Midbrain (tissue), 1 donor: ENCODE measurements at regions not wholly inside any gene's neighbourhood (a gene's known extent, or its start where the extent isn't known, plus 50 kb on each side); places are given as distances from the start of the nearest gene placed in this dataset.
"Not testable (repeated sequence)": the region's sequence is repeated elsewhere in the genome, so short reads cannot be mapped to it uniquely, and the experiment has no call there.

ENCODE experiments used
- DNase-seq: peaks from one replicate; lab custom pipeline; 2025; lab: John Stamatoyannopoulos, UW

DNA sequence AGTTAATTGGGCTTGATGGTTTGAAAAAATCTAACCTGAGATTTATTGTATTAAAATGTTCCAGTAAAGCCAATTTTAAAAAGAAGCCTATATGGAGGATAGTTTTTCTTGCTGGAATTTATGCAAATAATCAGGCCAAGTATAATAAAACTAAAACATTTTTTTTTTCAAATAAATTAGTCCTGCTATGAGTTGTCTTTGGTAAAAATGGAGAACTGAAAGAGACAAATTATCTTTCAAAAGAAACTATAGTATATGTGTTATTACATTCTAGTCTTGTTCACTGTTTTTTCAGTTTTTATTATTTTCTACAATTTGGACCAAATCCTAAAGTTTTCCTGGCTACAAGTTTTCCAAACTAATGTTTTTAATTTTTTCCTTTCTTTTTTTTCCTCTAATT lies 468.9 kb downstream of the UQCRFS1 start:
- DNase-seq = no peak

GRCh38 chr19:28737021-28737895 lies 475.7 kb downstream of the UQCRFS1 start:
- peak; percentile 70 for DNase-seq

DNA sequence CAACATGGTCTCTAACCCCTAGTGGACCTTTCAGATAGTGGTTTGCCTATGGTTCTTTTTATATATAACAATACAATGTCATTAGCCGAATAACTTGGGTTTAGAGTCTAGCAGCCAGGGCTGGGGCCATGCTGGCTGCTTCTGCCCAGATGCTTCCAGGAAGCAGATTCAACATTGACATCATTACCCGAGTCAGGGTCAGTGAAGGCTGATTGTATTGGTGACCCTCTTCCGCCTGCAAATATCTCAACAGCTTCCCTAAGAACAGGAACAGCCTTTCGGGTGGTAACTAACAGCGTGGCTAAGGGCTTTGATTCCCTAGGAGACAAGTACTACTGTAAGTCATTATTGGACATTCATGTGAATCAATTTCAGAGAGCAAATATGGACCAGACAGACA lies 476.4 kb downstream of the UQCRFS1 start:
- no peak for DNase-seq

GRCh38 chr19:28731577-28731976 lies 481.4 kb downstream of the UQCRFS1 start:
- DNase-seq = no peak

DNA sequence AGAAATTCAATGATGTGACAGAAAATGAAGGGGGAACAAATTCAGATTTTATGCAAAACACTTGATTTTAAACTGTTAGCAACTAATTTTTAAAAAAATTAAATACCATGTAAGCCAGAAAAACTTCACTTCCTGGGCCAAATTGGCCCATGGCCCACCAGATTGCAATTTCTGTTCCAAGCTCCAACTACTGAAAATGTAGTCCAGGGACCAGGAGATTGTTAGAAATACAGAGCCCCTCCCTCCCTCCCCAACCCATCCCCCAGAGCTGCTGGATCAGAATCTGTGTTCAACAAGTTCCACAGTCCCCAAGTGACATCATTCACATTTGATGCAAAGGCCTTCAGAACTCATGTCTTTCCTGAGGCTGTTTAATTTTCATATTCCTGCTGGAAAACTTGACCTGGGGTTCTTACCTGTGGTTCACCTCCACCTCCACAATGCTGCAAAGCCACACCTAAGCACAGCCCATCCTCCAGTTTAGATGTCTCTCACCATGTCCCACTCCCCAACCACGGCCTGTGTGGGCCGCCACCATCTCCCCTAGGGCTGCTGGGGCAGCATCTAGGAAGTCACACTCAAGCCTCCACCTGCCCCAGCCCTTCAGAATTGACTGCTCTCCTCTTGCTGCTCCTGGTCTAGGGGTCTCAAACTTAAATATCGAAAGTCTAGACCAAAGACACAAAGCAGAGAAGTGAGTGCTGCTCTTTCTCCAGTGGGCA lies 482.0 kb downstream of the UQCRFS1 start:
- no peak for DNase-seq

DNA sequence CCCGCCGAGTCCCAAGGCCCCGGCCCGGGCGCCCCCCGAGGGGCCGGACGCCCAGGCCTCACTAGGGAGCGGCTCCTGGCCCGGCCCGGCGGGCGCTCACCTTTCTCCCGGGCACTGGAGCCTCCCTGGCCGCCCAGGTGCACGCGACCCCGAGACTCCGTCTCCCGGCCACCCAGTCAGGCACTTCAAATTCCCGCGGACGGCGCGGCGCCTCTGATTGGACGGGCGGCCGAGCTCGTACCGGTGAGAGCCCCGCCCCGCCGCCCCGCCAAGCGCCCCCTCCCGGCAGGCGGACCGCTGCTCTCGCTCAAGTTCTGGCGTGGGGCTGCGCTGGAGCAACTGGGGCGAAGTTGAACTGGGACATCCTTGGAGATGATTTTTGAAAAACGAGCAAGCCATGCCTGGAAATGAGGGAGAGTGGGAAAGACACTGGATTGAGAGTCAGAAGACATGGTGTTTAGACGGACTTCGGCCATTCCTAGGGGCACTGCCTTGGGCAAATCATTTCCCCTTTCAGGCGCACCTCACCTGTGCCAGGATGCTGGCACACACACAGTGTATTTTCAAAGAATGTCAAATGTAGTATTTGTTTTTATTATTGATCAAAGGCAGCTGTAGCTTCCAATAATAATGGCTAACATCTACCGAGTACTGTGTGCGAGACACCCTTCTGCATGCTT lies 485.3 kb downstream of the UQCRFS1 start:
- DNase-seq = no peak

DNA sequence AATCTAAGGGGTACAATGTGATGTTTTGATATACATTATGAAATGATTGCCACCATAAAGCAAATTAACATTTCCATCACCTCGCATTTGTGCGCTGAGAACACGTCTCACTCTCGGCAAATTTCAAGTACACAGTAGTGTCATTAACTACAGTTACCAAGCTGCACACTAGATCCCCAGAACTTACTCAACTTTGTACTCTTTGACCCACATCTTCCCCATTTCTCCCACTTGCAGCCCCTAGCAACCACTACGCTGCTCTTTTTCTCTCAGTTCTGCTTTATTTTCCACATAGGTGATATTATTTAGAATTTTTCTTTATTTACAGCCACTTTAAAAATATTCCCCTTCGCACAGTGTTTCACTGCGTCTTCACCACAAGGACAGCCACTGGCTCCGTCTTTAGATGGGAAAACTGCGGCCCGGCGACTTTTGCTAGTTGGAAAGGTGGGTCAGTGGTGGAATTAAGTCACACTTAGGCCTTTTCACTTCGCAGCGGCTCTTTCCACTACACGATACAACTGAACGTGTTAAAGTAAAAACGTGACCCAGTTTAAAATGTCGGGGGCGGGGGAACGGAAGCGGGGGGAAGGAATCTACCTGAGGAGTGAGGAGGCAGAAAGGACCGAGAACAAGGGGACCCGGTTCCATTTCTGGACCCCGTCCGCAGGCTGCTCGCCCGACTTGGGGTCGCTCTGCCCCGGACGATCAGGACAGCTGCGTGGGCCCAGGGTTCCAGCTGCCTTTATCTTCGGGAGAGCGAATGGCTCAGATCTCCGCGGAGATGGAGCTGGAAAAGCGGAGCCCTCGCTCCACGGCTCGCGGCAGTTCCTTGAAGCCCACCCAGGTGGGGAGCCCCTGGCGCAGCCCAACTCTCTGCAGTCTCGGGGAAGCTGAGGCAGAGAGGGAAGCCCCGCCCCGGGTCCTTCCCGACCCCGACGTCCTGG lies 486.1 kb downstream of the UQCRFS1 start:
- no peak for DNase-seq

- no peak for DNase-seq
Observed at GRCh38 chr19:28718909-28719308, 494.0 kb downstream of the UQCRFS1 start.

DNA sequence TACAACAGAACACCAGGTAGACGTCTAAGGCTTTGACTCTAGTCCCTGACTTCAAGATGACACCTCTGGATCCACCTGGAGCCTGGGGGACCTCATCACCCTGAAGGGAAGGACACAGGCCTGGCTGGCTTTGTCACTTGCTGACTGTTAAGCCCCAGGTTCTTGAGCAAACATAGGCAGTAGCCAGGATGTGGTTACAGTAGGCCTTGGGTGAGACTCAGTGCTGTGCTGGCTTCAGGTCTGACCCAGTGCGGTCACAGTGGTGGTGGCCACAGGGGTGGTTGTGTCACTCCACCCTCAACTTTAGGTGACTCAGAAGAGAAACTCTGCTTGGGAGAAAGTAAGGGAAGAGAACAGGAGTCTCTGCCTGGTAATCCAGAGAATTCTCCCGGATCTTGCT lies 497.8 kb downstream of the UQCRFS1 start:
- no peak for DNase-seq

- DNase-seq = no peak
Observed at GRCh38 chr19:28711411-28711810, 501.5 kb downstream of the UQCRFS1 start.

DNA sequence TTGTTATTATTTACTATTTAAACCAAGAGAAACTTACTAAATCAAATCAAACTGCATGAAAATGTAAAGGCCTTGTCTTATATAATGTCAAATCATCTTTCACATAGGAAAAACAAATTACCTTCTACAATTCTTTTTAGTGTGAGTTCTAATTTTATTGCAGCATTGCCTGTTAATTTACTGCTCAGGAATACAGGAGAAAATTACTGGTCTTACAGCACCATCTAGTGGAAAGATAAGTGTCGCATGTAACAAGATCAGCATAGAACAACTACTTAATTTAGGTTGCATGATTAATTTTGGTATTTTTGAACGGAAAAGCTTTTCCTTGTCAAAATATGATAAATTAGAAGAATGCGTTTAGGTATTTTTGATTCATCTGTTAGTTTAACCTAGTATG lies 502.7 kb downstream of the UQCRFS1 start:
- peak; percentile 72 for DNase-seq

DNA sequence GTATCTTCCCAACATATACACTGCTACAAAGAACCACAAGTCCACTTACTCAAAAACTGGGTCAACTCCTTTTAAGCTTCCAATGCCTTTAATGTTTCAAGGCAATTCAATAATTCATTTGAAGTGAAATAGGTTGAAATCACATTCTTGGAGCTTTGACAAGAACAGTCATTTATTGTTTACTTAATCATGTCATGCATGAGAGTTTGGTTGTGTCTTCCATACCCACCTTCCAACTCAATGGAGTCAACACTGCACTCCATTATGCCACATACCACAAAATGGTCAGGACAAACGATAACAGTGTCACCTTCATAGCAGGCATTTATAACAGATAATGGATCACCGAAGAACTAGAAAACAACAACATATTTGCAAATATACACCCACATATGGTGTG lies 506.3 kb downstream of the UQCRFS1 start:
- no peak for DNase-seq

- peak; percentile 3 for DNase-seq
Observed at GRCh38 chr19:28705008-28705407, 507.9 kb downstream of the UQCRFS1 start.

DNA sequence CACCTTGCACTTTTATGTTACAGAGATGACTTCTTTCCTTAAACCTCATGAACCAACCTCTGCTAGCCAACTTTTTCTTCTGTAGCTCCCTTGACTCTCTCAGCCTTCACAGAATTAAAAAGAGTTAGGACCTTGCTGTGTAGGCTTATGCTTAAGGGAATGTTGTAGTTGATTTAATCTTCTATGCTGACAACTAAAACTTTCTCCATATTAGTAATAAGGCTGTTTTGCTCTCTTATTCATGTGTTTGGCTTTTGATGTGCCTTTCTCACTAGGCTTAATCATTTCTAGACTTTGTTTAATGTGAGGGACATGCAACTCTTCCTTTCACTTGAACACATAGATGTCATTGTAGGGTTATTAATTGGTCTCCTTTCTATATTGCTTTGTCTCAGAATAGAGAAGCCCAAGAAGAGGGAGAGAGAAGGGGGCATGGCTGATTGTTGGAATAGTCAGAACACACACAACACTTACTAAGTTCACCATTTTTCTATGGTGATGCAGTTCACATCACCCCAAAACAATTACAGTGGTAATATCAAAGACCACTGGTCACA lies 509.5 kb downstream of the UQCRFS1 start:
- no peak for DNase-seq

GRCh38 chr19:28701491-28701890 lies 511.5 kb downstream of the UQCRFS1 start:
- DNase-seq = no peak

DNA sequence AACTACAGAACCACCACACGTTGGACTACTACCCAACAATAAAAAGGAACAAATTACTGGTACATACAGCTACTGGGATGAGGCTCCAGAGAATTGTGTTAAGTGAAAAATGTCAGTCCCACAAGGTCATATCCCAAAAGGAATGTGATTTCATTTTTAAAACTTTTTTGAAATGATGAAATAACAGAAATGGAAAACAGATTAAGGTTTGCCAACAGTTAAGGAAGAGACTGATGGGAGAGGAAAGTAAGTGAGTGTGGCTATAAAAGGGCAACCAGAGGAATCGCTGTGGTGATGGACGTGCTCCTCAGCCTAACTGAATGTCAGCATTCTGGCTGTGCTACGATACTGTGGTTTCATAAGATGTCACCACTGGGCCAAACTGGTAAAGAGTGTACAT lies 512.8 kb downstream of the UQCRFS1 start:
- no peak for DNase-seq

DNA sequence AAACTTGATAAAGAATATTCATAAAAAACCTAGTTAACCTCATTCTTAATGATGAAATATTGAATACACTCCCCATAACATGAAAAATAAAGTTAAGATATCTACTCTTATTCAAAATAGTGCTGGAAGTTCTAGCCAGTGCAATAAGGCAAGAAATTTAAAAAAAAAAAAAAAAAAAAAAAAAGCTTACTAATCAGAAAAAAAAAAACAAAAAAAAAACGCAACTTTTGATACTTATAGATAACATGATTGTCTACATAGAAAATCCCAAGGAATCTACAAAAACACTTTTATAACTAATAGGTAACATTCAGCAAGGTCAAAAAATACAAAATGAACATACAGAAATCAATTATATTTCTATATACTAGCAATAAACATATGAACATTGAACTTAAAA lies 515.6 kb downstream of the UQCRFS1 start:
- no peak for DNase-seq

- DNase-seq = no peak
Observed at GRCh38 chr19:28694812-28695211, 518.1 kb downstream of the UQCRFS1 start.

DNA sequence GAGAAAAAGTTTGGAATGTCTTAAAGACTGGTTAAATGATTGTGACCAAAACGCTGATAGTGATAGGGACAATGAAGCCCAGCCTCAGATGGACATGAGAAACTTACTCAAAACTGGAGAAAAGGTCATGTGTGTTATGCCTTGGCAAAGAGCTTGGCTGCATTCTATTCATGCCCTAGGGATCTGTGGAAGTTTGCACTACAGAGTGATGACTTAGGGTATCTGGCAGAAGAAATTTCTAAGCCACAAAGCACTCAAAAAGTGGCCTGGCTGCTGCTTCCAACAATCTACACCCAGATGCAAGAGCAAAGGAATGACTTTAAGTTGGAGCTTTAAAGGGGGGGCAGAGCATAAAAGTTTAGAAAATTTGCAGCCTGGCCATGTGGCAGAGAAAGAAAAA lies 521.3 kb downstream of the UQCRFS1 start:
- DNase-seq = no peak

GRCh38 chr19:28689464-28689863 lies 523.5 kb downstream of the UQCRFS1 start:
- not testable (repeated sequence) for DNase-seq

DNA sequence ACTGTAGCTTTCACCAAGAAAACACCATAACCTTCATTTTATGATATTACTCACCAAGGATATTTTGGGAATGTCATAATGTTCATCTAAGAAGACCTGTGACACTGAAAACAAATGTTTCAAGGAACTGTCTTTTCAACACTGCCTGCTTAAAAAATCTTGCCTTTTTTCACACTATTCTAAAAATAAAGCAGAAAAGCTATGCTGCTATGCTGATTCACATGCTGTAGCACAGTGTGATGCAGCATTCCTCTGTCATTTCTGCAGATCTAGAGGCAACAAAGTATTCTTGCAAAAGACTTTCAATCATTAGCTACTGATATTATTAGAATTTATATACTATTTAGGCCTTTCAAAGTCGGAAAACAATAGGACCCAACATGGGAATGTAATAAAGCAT lies 525.7 kb downstream of the UQCRFS1 start:
- no peak for DNase-seq
